T-cell (primary cell): ENCODE measurements at regions not wholly inside any gene's neighbourhood (a gene's known extent, or its start where the extent isn't known, plus 50 kb on each side); places are given as distances from the start of the nearest gene placed in this dataset.
"Not testable (repeated sequence)": the region's sequence is repeated elsewhere in the genome, so short reads cannot be mapped to it uniquely, and the experiment has no call there.

Experiments used
- ATAC-seq, 4 experiments: fragments of 200-7000 bp in 3 of 4; fragments of 150-1000 bp in 1 of 4; cut with Tn5 transposase; replicated peaks in 1 of 4; 1 replicate in 3 of 4; 2 replicates in 1 of 4; pipeline ENCODE4 v1.10.0; 2021; ENCODE audit warnings: moderate library complexity in 3 of 4, mild to moderate bottlenecking in 2 of 4, moderate number of reproducible peaks in 1 of 4
- CTCF ChIA-PET, 2 donors: fragments of 300-600 bp; sonication (Branson Sonifier 250); formaldehyde crosslinking; loops; one replicate each; lab custom pipeline; 2022; ENCODE audit warnings: antibody characterized with exemption in 2 of 2; lab: Charles Lee
- POLR2A ChIA-PET, 2 donors: fragments of 300-600 bp; sonication (Branson Sonifier 250); formaldehyde crosslinking; loops; one replicate each; lab custom pipeline; 2022; ENCODE audit warnings: antibody characterized with exemption in 2 of 2; lab: Charles Lee
- DNase-seq, 35 experiments: peaks; one replicate each; pipeline versions ENCODE4 v3.0.0 to v3.0.0-alpha.2; 2013 to 2023
- H3K27ac ChIP-seq: one replicate; pipeline ENCODE4 v1.5.1; 2013; ENCODE audit warnings: low read length
- H3K27me3 ChIP-seq, 2 experiments: replicated peaks in 1 of 2; 1 replicate in 1 of 2; 2 replicates in 1 of 2; pipeline versions ENCODE4 v1.6.1 to v1.7.0; 2013; ENCODE audit warnings: low read length in 1 of 2, mixed read lengths in 1 of 2; ENCODE audit not compliant: control insufficient read depth in 2 of 2, insufficient read depth in 2 of 2; ENCODE audit errors: extremely low read depth in 1 of 2
- H3K36me3 ChIP-seq, 2 donors: 1 replicate in 1 of 2; 2 replicates in 1 of 2; pipeline versions ENCODE4 v1.6.1 to v1.7.0; 2013; ENCODE audit warnings: low read length in 1 of 2; ENCODE audit not compliant: control insufficient read depth in 2 of 2, insufficient read depth in 1 of 2; ENCODE audit errors: extremely low read depth in 1 of 2
- H3K4me1 ChIP-seq, 2 experiments: 1 replicate in 1 of 2; 2 replicates in 1 of 2; pipeline versions ENCODE4 v1.6.1 to v1.7.0; 2013; ENCODE audit warnings: low read length in 2 of 2, mixed read lengths in 1 of 2; ENCODE audit not compliant: insufficient read depth in 2 of 2, control insufficient read depth in 1 of 2; ENCODE audit errors: extremely low read depth in 1 of 2
- H3K4me3 ChIP-seq, 2 donors: 1 replicate in 1 of 2; 2 replicates in 1 of 2; pipeline versions ENCODE4 v1.5.1 to v1.7.0; 2013; ENCODE audit warnings: mild to moderate bottlenecking in 2 of 2, low read length in 1 of 2, moderate library complexity in 1 of 2; ENCODE audit not compliant: control insufficient read depth in 1 of 2; ENCODE audit errors: extremely low read depth in 1 of 2
- H3K9me3 ChIP-seq: 2 replicates; pipeline ENCODE4 v1.7.0; 2013
- H3K27ac Mint-ChIP-seq, 2 donors: one replicate each; pipeline ENCODE4 v1.8.0; 2020 to 2021; ENCODE audit warnings: mild to moderate bottlenecking in 2 of 2, mixed read lengths in 2 of 2
- H3K27me3 Mint-ChIP-seq, 2 donors: one replicate each; pipeline ENCODE4 v1.8.0; 2021 to 2022; ENCODE audit warnings: mixed read lengths in 2 of 2
- H3K36me3 Mint-ChIP-seq: one replicate; pipeline ENCODE4 v1.8.0; 2021; ENCODE audit warnings: mixed read lengths
- H3K4me1 Mint-ChIP-seq, 3 donors: one replicate each; pipeline ENCODE4 v1.8.0; 2020 to 2022; ENCODE audit warnings: mixed read lengths in 3 of 3, mild to moderate bottlenecking in 1 of 3
- H3K4me3 Mint-ChIP-seq, 3 donors: one replicate each; pipeline ENCODE4 v1.8.0; 2020 to 2022; ENCODE audit warnings: mild to moderate bottlenecking in 3 of 3, mixed read lengths in 3 of 3, moderate library complexity in 3 of 3
- H3K9me3 Mint-ChIP-seq, 3 donors: one replicate each; pipeline ENCODE4 v1.8.0; 2020 to 2022; ENCODE audit warnings: mixed read lengths in 3 of 3
- WGBS: methylation state at CpG from one replicate; pipeline ENCODE4 v1.1.5; 2013; ENCODE audit warnings: missing lambda C conversion rate; ENCODE audit not compliant: insufficient coverage; 5-methylcytosine and 5-hydroxymethylcytosine counted together

- Histone ChIP-seq H3K27ac (no peak overlapping the region), H3K36me3 (no peaks in the 10 kb centered on the region), H3K9me3 (no peaks in the 10 kb centered on the region), H3K4me3 (no peak overlapping the region), H3K4me1 (no peaks in the 10 kb centered on the region), H3K27me3 (peaks cover 0 to 29% of the 10 kb centered on the region in 2 experiments)
- H3K4me3 Mint-ChIP-seq = no peak overlapping the region
- H3K27me3 Mint-ChIP-seq = peaks cover 6 to 9% of the 10 kb centered on the region in 2 donors
- ATAC-seq (no peak), DNase-seq (no peak)
- no peaks in the 10 kb centered on the region for H3K9me3 Mint-ChIP-seq
- 88% methylated on average over 17 of the region's 21 CpGs for WGBS
- no peak overlapping the region for H3K27ac Mint-ChIP-seq
- ChIA-PET CTCF (no interaction called here), POLR2A (no interaction called here)
- H3K4me1 Mint-ChIP-seq = no peaks in the 10 kb centered on the region
- no peaks in the 10 kb centered on the region for H3K36me3 Mint-ChIP-seq
Measured at GRCh38 chr16:85202631-85203461, 90.6 kb upstream of the CIBAR2 start.

DNA sequence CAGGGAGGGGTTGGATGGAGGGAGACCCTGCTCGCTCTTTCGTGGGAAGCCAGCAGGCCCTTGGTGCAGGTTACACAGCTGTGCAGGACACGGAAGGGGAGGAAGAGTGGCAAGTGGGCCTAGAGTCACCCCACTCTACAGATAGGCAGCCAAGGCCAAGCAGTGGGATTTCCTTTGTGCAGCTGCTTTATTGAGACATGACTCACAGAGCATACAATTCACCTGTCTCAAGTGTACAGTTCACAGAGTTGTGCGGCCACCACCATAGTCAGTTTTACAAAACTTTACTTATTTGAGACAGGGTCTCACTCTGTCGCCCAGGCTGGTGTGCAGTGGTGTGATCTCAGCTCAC is 91.2 kb upstream of the CIBAR2 start:
- peaks cover 0 to 24% of the 10 kb centered on the region in 2 experiments for H3K27me3 ChIP-seq
- no peaks in the 10 kb centered on the region for H3K9me3 Mint-ChIP-seq
- ChIA-PET POLR2A (no interaction called here), CTCF (no interaction called here)
- no peaks in the 10 kb centered on the region for H3K4me1 ChIP-seq
- peaks cover 4 to 8% of the 10 kb centered on the region in 2 donors for H3K27me3 Mint-ChIP-seq
- no peaks in the 10 kb centered on the region for H3K9me3 ChIP-seq
- H3K36me3 Mint-ChIP-seq = no peaks in the 10 kb centered on the region
- no peaks in the 10 kb centered on the region for H3K36me3 ChIP-seq
- no peak overlapping the region for H3K4me3 ChIP-seq
- 94% methylated on average over 2 of the region's 5 CpGs for WGBS
- H3K27ac Mint-ChIP-seq = no peak overlapping the region
- H3K4me1 Mint-ChIP-seq = no peaks in the 10 kb centered on the region
- DNase-seq (no peak), ATAC-seq (no peak)
- no peak overlapping the region for H3K27ac ChIP-seq
- no peak overlapping the region for H3K4me3 Mint-ChIP-seq

DNA sequence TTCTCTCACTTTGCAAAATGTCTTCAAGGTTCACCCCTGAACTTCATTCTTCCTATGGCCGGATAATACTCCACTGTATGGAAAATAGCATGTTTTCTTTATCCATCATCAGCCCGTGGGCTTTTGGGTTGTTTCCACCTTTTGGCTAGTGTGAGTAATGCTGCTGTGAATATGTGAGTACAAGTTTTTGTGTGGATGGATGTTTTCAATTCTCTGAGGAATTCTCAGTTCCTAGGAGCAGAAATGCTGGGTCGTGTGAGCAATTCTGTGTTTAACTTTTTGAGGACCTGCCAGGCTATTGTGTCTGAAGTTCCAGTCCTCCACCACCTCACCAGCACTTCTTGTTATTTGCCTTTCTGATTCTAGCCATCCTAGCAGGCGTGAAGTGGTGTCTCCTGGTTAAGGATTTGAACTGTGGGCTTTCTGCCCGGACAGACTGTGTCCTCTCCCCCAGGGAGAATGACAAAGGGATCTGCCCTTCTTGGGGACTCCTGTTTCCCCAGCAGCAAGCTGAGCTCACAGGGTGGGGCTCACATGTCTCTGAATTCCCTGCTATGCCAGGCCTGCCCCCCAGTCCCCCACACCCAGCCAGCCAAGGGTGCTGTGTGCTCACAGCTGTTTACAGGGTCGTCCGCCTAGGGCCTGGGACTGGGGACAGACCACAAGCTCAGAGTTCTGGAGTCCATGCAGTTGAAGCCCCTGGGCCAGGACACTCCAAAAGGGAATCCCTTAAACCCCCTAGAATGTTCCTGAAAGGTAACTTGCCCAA is 92.2 kb upstream of the CIBAR2 start:
- POLR2A ChIA-PET = no interaction called here
- Mint-ChIP-seq H3K9me3 (no peaks in the 10 kb centered on the region), H3K27me3 (peaks cover 4 to 8% of the 10 kb centered on the region in 2 donors), H3K4me3 (no peak overlapping the region), H3K27ac (no peak overlapping the region), H3K4me1 (no peaks in the 10 kb centered on the region), H3K36me3 (no peaks in the 10 kb centered on the region)
- H3K27ac ChIP-seq = no peak overlapping the region
- CTCF ChIA-PET = no interaction called here
- no peaks in the 10 kb centered on the region for H3K9me3 ChIP-seq
- DNase-seq (no peak), ATAC-seq (no peak)
- no peaks in the 10 kb centered on the region for H3K4me1 ChIP-seq
- 63% methylated on average over 2 of the region's 7 CpGs for WGBS
- no peaks in the 10 kb centered on the region for H3K36me3 ChIP-seq
- peaks cover 0 to 22% of the 10 kb centered on the region in 2 experiments for H3K27me3 ChIP-seq
- no peak overlapping the region for H3K4me3 ChIP-seq

DNA sequence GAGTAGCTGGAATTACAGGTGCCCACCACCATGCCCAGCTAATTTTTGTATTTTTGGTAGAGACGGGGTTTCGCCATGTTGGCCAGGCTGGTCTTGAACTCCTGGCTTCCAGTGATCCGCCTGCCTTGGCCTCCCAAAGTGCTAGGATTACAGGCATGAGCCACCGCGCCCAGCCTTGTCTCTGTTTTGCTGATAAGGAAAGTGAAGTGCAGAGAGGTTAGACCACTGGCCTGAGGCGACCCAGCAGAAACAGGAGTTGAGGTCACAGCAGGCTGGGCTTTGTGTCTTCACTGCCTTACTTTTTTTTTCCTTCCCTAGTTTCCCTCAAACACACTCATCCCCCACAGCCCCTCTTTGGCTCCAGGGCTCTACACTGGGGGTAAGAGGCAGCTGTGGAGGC is 93.0 kb upstream of the CIBAR2 start:
- ATAC-seq, H3K4me1 ChIP-seq, H3K36me3 Mint-ChIP-seq, H3K4me3 ChIP-seq, H3K4me3 Mint-ChIP-seq, H3K4me1 Mint-ChIP-seq, H3K27ac Mint-ChIP-seq, H3K27ac ChIP-seq, POLR2A ChIA-PET, H3K27me3 Mint-ChIP-seq, H3K36me3 ChIP-seq, H3K9me3 ChIP-seq, DNase-seq, H3K9me3 Mint-ChIP-seq: not testable (repeated sequence)
- H3K27me3 ChIP-seq = peaks cover 0 to 22% of the 10 kb centered on the region in 2 experiments
- CTCF ChIA-PET = interaction anchor here (0.7 to 0.8 kb wide), 2 partner anchors 22 to 719 kb away, joined by 5 to 6 read pairs; no protein-coding TSS in a partner anchor
- 96% methylated on average over 5 of the region's 6 CpGs for WGBS

DNA sequence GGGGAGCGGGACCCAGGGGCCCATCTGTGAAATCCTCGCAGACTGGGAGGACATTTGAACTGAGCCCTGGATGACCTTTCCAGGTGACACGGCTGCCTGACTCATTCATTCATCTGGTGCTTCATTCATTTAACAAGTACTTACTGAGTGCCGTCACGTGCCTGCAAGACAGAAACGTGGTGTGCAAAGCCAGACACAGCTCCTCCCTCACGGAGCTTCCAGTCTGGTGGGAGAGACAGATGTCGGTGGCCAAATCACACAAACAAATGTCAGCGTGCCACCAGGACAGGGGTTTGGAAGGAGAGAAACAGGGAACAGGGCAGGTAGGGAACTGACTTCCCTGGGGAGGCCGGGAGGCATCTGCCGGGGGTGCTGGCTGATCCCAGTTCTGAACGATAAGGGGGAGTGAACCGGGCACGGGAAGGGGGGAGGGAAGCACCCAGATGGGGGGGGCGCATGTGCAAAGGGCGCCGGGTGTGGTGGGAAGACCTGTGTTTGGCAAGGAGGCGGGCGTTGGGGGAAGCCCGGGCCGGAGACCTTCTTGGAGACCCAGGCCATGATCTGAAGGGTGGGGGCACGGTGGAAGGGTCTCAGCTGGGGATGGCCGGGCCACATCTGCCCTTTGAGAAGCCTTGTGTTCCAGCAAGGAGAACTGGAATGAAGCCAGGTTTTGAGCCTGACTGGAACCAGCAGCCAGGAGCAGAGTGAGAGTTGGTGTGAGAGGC is 93.6 kb upstream of the CIBAR2 start:
- no peaks in the 10 kb centered on the region for H3K36me3 ChIP-seq
- 89% methylated on average over 21 of the region's 23 CpGs for WGBS
- no peak overlapping the region for H3K4me3 Mint-ChIP-seq
- ChIA-PET CTCF (interaction anchor here (0.7 to 0.8 kb wide), 2 partner anchors 21 to 720 kb away, joined by 5 to 6 read pairs; no protein-coding TSS in a partner anchor), POLR2A (no interaction called here)
- H3K9me3 ChIP-seq = no peaks in the 10 kb centered on the region
- no peaks in the 10 kb centered on the region for H3K9me3 Mint-ChIP-seq
- peaks cover 4 to 5% of the 10 kb centered on the region in 2 donors for H3K27me3 Mint-ChIP-seq
- no peaks in the 10 kb centered on the region for H3K4me1 ChIP-seq
- H3K36me3 Mint-ChIP-seq = no peaks in the 10 kb centered on the region
- no peak overlapping the region for H3K4me3 ChIP-seq
- DNase-seq (no peak), ATAC-seq (no peak)
- no peaks in the 10 kb centered on the region for H3K4me1 Mint-ChIP-seq
- H3K27ac Mint-ChIP-seq = no peak overlapping the region
- no peak overlapping the region for H3K27ac ChIP-seq
- peaks cover 0 to 25% of the 10 kb centered on the region in 2 experiments for H3K27me3 ChIP-seq
